ENCODE measurements at regions not wholly inside any gene's neighbourhood (a gene's known extent, or its start where the extent isn't known, plus 50 kb on each side); places are given as distances from the start of the nearest gene placed in this dataset.
A peak's percentile ranks its signal among the peaks of the same experiment; 100 is the strongest.

DNA sequence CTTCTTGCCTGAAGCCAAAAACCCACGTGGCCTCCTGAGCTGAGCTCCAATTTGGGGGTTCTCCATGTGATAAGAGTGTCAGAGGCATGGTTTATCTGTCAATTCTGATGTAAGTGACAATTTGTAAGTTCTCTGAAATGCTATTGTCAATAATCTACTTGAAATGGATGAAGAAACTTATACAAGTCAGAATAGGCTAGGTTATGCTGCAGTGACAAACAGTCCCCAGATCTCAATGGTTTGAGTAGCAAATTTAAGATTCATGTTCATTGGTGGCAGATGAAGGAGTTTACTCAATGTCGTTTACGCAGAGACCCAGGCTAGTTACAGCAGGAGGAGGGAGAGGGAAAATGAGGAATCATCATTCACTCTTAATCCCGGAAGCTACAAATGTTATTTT, 352.4 kb downstream of the KIF16B start:
- Mint-ChIP-seq H3K9me3 (peaks cover 14% of the 10 kb centered on the region), H3K4me3 (no peak overlapping the region), H3K4me1 (peaks cover 12% of the 10 kb centered on the region), H3K36me3 (ENCODE audit: low read depth) (no peaks in the 10 kb centered on the region), H3K27ac (no peak overlapping the region), H3K27me3 (ENCODE audit: low read depth) (no peaks in the 10 kb centered on the region)
- TF ChIP-seq, protein P1, sequence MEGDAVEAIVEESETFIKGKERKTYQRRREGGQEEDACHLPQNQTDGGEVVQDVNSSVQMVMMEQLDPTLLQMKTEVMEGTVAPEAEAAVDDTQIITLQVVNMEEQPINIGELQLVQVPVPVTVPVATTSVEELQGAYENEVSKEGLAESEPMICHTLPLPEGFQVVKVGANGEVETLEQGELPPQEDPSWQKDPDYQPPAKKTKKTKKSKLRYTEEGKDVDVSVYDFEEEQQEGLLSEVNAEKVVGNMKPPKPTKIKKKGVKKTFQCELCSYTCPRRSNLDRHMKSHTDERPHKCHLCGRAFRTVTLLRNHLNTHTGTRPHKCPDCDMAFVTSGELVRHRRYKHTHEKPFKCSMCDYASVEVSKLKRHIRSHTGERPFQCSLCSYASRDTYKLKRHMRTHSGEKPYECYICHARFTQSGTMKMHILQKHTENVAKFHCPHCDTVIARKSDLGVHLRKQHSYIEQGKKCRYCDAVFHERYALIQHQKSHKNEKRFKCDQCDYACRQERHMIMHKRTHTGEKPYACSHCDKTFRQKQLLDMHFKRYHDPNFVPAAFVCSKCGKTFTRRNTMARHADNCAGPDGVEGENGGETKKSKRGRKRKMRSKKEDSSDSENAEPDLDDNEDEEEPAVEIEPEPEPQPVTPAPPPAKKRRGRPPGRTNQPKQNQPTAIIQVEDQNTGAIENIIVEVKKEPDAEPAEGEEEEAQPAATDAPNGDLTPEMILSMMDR (IDR thresholded peaks at IDR 0.05; ENCODE audit: unreplicated experiment in 3 of 3) = no peak

DNA sequence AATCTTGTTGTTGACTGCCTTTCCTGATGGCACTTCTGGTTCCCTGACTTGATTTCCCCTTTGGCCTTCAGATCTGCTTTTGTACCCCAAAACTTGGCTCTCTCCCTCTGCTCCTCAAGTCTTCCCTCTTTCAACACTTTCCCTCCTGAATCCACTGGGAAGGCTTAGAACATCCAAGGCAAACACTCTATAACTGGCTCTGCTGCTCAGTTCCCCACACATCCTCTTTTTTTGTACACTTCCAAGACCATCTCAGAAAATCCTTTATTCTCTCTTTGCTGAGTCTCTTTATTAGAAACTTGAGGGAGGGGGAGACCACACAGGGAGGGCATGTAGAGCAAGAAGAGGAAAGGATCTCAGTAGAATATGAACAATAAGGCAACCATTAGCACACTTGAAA, 354.1 kb downstream of the KIF16B start:
- Mint-ChIP-seq H3K27ac (no peak overlapping the region), H3K4me3 (no peak overlapping the region), H3K4me1 (peaks cover 11% of the 10 kb centered on the region), H3K36me3 (ENCODE audit: low read depth) (no peaks in the 10 kb centered on the region), H3K9me3 (peaks cover 9% of the 10 kb centered on the region), H3K27me3 (ENCODE audit: low read depth) (peaks cover 3% of the 10 kb centered on the region)
- TF ChIP-seq, protein P1 (IDR thresholded peaks at IDR 0.05; ENCODE audit: unreplicated experiment in 3 of 3) = no peak

DNA sequence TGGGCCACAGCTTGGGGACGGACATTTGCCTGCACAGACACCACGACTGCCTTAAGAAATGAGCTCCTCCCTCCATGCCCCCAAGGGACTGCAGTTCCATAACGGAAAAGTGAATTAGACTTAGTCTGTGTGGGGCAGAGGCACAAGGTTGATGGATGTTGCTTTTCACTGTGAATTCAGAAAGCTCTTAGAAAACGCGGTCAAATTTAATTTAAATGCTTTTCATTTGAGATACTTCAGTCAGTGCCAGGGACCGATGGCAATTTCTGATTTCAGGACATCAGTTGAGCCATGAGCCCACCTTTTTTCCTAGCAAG, 356.4 kb downstream of the KIF16B start:
- Mint-ChIP-seq H3K27me3 (ENCODE audit: low read depth) (peaks cover 3% of the 10 kb centered on the region), H3K9me3 (peaks cover 9% of the 10 kb centered on the region), H3K4me3 (no peak overlapping the region), H3K36me3 (ENCODE audit: low read depth) (no peaks in the 10 kb centered on the region), H3K4me1 (peaks cover 11% of the 10 kb centered on the region), H3K27ac (no peak overlapping the region)
- TF ChIP-seq, protein P1 (IDR thresholded peaks at IDR 0.05; ENCODE audit: unreplicated experiment in 3 of 3) = no peak

DNA sequence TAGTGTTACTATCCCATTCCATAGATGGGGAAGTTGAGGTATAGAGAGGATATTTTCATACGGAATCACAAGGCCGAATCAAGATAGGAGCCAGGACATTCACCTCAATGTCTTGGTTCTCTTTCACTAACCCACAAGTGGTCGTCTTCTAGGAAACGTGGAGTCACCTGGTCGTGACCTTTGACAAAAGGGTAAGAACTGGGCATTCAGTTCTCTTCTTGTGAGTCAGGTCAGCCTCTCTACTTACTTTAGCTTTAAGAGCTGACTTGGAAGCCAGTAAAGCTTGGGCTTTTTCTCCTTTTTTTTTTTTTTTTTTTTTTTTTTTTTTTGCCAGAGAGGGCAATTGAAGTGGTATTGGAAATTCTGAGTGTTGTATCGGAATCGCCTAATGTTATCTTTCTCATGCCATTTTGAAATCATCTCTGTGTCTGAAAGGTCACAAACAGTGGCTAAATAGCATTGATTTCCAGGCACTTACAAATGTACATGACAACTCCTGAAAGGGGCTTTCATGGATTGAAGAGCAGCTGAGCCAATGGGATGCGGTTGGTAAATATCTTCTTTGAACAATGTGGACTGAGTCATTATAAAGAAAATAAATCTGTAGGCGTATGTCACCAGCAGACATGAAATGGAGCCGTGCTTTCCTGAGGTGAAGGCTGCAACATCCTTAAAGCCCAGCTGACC, 356.9 kb downstream of the KIF16B start:
- peaks cover 11% of the 10 kb centered on the region for H3K4me1 Mint-ChIP-seq
- peaks cover 9% of the 10 kb centered on the region for H3K9me3 Mint-ChIP-seq
- H3K4me3 Mint-ChIP-seq = no peak overlapping the region
- H3K27ac Mint-ChIP-seq = no peak overlapping the region
- TF ChIP-seq, protein P1 (IDR thresholded peaks at IDR 0.05; ENCODE audit: unreplicated experiment in 3 of 3) = no peak
- H3K36me3 Mint-ChIP-seq (ENCODE audit: low read depth) = no peaks in the 10 kb centered on the region
- peaks cover 3% of the 10 kb centered on the region for H3K27me3 Mint-ChIP-seq (ENCODE audit: low read depth)

DNA sequence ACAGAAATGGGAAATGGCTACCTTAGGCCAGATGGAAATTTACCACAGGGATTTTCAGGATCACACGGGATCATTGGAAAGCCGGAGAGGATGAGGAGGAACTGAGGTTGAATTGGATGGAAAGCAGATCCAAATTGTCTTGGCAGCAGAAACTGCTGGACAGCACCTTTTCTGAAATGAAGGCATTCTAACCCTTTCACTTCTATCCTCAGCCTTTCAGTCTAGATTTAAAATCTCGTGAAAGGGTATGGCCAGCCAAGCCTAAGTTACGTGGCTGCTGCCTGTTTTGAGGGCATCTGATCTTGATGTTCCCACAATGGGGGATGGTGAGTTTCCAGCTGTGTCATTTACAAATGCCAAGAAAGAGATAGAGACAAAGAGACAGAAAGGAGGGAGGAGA, 358.2 kb downstream of the KIF16B start:
- Mint-ChIP-seq H3K9me3 (peaks cover 9% of the 10 kb centered on the region), H3K36me3 (ENCODE audit: low read depth) (no peaks in the 10 kb centered on the region), H3K27ac (no peak overlapping the region), H3K4me3 (peak overlapping the region in 1 of 3 experiments; percentile 35), H3K4me1 (peaks cover 20% of the 10 kb centered on the region), H3K27me3 (ENCODE audit: low read depth) (peaks cover 3% of the 10 kb centered on the region)
- TF ChIP-seq, protein P1 (IDR thresholded peaks at IDR 0.05; ENCODE audit: unreplicated experiment in 3 of 3) = no peak

DNA sequence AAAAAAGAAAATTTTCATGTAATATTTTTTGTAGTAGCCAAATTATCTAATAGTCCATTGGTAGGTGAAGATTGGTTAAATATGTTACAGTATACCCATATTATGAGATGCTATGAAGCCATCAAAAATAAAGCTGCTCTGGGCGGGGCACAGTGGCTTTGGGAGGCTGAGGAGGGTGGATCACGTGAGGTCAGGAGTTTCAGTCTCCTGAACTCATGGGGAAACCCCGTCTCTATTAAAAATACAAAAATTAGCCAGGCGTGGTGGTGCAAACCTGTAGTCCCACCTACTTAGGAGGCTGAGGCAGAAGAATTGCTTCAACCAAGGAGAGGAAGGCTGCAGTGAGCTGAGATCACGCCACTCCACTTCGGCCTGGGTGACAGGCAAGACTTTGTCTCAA, 360.5 kb downstream of the KIF16B start:
- H3K36me3 Mint-ChIP-seq (ENCODE audit: low read depth) = no peaks in the 10 kb centered on the region
- no peak overlapping the region for H3K27ac Mint-ChIP-seq
- H3K27me3 Mint-ChIP-seq (ENCODE audit: low read depth) = peaks cover 3% of the 10 kb centered on the region
- peaks cover 24% of the 10 kb centered on the region for H3K4me1 Mint-ChIP-seq
- no peak overlapping the region for H3K4me3 Mint-ChIP-seq
- TF ChIP-seq, protein P1 (IDR thresholded peaks at IDR 0.05; ENCODE audit: unreplicated experiment in 3 of 3) = no peak
- peaks cover 2% of the 10 kb centered on the region for H3K9me3 Mint-ChIP-seq
